IMR-90 (cell line): ENCODE measurements at regions not wholly inside any gene's neighbourhood (a gene's known extent, or its start where the extent isn't known, plus 50 kb on each side); places are given as distances from the start of the nearest gene placed in this dataset.

Experiments
- ATAC-seq: fragments of 200-7000 bp; cut with Tn5 transposase; 2 replicates; pipeline ENCODE4 v1.9.1; 2020; ENCODE audit warnings: low read depth, mild to moderate bottlenecking, moderate library complexity
- BruUV-seq: library from RNA; stranded (reverse); fragments of 400-500 nt; replicated peaks from 2 replicates; lab custom pipeline; 2021; lab: Mats Ljungman, UMichigan
- CTCF ChIA-PET: fragments of 300-600 bp; formaldehyde crosslinking; extraction: SDS; loops from one replicate; lab custom pipeline; 2021; ENCODE audit warnings: antibody characterized with exemption; lab: Yijun Ruan, JAX
- POLR2A ChIA-PET: fragments of 300-600 bp; sonication (Branson Sonifier 250); formaldehyde crosslinking; loops from one replicate; lab custom pipeline; 2022; ENCODE audit warnings: antibody characterized with exemption; ENCODE audit not compliant: unreplicated experiment; lab: Charles Lee
- DNase-seq: peaks from one replicate; pipeline ENCODE4 v3.0.0; 2013
- H2AFZ ChIP-seq: replicated peaks from 2 replicates; pipeline ENCODE3; 2013; ENCODE audit warnings: low read length, mild to moderate bottlenecking; ENCODE audit not compliant: poor library complexity
- H2AK5ac ChIP-seq: 2 replicates; pipeline ENCODE4 v1.6.1; 2013; ENCODE audit warnings: low read depth, low read length, inconsistent platforms
- H2AK9ac ChIP-seq: replicated peaks from 2 replicates; pipeline ENCODE3; 2013; ENCODE audit warnings: mild to moderate bottlenecking, low read depth, low read length, moderate library complexity; ENCODE audit not compliant: poor library complexity
- H2BK120ac ChIP-seq: 2 replicates; pipeline ENCODE4 v1.6.1; 2013; ENCODE audit warnings: low read depth, low read length, inconsistent platforms
- H2BK15ac ChIP-seq: 3 replicates; pipeline ENCODE4 v1.6.1; 2013; ENCODE audit warnings: low read depth, low read length, inconsistent platforms
- H2BK20ac ChIP-seq: 2 replicates; pipeline ENCODE4 v1.6.1; 2013; ENCODE audit warnings: low read depth, mild to moderate bottlenecking, inconsistent platforms, low read length, moderate library complexity
- H2BK5ac ChIP-seq: 2 replicates; pipeline ENCODE4 v1.6.1; 2013; ENCODE audit warnings: mild to moderate bottlenecking, low read depth, low read length, inconsistent platforms; ENCODE audit not compliant: poor library complexity, severe bottlenecking
- H3K14ac ChIP-seq: replicated peaks from 2 replicates; pipeline ENCODE4 v1.6.1; 2013; ENCODE audit warnings: low read depth, low read length, inconsistent platforms
- H3K18ac ChIP-seq: 2 replicates; pipeline ENCODE4 v1.6.1; 2013; ENCODE audit warnings: low read depth, low read length, control low read depth
- H3K23ac ChIP-seq: 2 replicates; pipeline ENCODE4 v1.6.1; 2013; ENCODE audit warnings: low read depth, low read length, inconsistent platforms
- H3K27ac ChIP-seq: 2 replicates; pipeline ENCODE4 v1.5.1; 2013; ENCODE audit warnings: mild to moderate bottlenecking, control low read depth, low read length; ENCODE audit not compliant: insufficient read depth
- H3K27me3 ChIP-seq: 2 replicates; pipeline ENCODE4 v1.6.1; 2013; ENCODE audit warnings: low read length; ENCODE audit not compliant: control insufficient read depth, insufficient read depth
- H3K36me3 ChIP-seq: 2 replicates; pipeline ENCODE4 v1.6.1; 2013; ENCODE audit warnings: low read length, mixed read lengths; ENCODE audit not compliant: control insufficient read depth, insufficient read depth
- H3K4ac ChIP-seq: 2 replicates; pipeline ENCODE4 v1.6.1; 2013; ENCODE audit warnings: low read depth, low read length, inconsistent platforms
- H3K4me1 ChIP-seq: 2 replicates; pipeline ENCODE4 v1.6.1; 2013; ENCODE audit warnings: low read length, mixed read lengths; ENCODE audit not compliant: control insufficient read depth, insufficient read depth
- H3K4me2 ChIP-seq: 2 replicates; pipeline ENCODE4 v1.6.1; 2013; ENCODE audit warnings: low read depth, mild to moderate bottlenecking, control low read depth, low read length, moderate library complexity
- H3K4me3 ChIP-seq: 2 replicates; pipeline ENCODE4 v1.5.1; 2013; ENCODE audit warnings: low read depth, mild to moderate bottlenecking, control low read depth, low read length, moderate library complexity; ENCODE audit not compliant: insufficient read depth
- H3K56ac ChIP-seq: 2 replicates; pipeline ENCODE4 v1.6.1; 2013; ENCODE audit warnings: low read length, inconsistent platforms; ENCODE audit not compliant: insufficient read depth; ENCODE audit errors: extremely low read depth
- H3K79me1 ChIP-seq, 2 experiments: 2 replicates each; pipeline ENCODE4 v1.6.1; 2013; ENCODE audit warnings: low read length in 2 of 2, inconsistent platforms in 1 of 2, low read depth in 1 of 2
- H3K9ac ChIP-seq: 2 replicates; pipeline ENCODE4 v1.6.1; 2013; ENCODE audit warnings: low read depth, low read length, control low read depth
- H3K9me1 ChIP-seq: 2 replicates; pipeline ENCODE4 v1.6.1; 2013; ENCODE audit warnings: low read length, inconsistent platforms; ENCODE audit not compliant: insufficient read depth
- H3K9me3 ChIP-seq: 2 replicates; pipeline ENCODE4 v1.6.1; 2013; ENCODE audit warnings: low read length; ENCODE audit not compliant: control insufficient read depth, insufficient read depth
- H4K20me1 ChIP-seq: 2 replicates; pipeline ENCODE4 v1.6.1; 2013; ENCODE audit warnings: low read length, inconsistent platforms; ENCODE audit not compliant: insufficient read depth
- H4K5ac ChIP-seq: 2 replicates; pipeline ENCODE4 v1.6.1; 2013; ENCODE audit warnings: mild to moderate bottlenecking, low read depth, low read length, control low read depth
- H4K8ac ChIP-seq, 2 experiments: 2 replicates each; pipeline ENCODE4 v1.6.1; 2013; ENCODE audit warnings: low read depth in 2 of 2, low read length in 2 of 2, control low read depth in 1 of 2, inconsistent platforms in 1 of 2
- H4K91ac ChIP-seq: 2 replicates; pipeline ENCODE4 v1.6.1; 2013; ENCODE audit warnings: low read depth, low read length, inconsistent platforms; ENCODE audit not compliant: insufficient read depth
- MXI1 ChIP-seq: IDR thresholded peaks from 2 replicates; pipeline ENCODE4 v1.6.1; 2012; ENCODE audit warnings: low read depth, mild to moderate bottlenecking, low read length, moderate library complexity, borderline replicate concordance
- WGBS, 2 experiments: methylation state at CpG; one replicate each; pipeline versions ENCODE4 v1.1.5 to v1.1.7; 2013; ENCODE audit warnings: missing lambda C conversion rate in 2 of 2; ENCODE audit not compliant: insufficient read length in 1 of 2; ENCODE audit errors: extremely low coverage in 2 of 2; 5-methylcytosine and 5-hydroxymethylcytosine counted together
- dilution Hi-C: fragments of 300-500 bp; cut with HindIII; formaldehyde crosslinking; loops from one replicate; pipeline ENCODE4 v1.14.3; 2018; ENCODE audit warnings: low sequenced_read_pairs; ENCODE audit not compliant: unreplicated experiment
- in situ Hi-C: fragments of 300-500 bp; cut with MboI; formaldehyde crosslinking; loops from 3 replicates; pipeline ENCODE4 v1.14.3; 2019; ENCODE audit warnings: low sequenced_read_pairs, inconsistent platforms, mixed read lengths
- intact Hi-C: fragments of 100-400 bp; cut with micrococcal nuclease; formaldehyde crosslinking; loops from 2 replicates; pipeline ENCODE4 v1.10.0; 2022

DNA sequence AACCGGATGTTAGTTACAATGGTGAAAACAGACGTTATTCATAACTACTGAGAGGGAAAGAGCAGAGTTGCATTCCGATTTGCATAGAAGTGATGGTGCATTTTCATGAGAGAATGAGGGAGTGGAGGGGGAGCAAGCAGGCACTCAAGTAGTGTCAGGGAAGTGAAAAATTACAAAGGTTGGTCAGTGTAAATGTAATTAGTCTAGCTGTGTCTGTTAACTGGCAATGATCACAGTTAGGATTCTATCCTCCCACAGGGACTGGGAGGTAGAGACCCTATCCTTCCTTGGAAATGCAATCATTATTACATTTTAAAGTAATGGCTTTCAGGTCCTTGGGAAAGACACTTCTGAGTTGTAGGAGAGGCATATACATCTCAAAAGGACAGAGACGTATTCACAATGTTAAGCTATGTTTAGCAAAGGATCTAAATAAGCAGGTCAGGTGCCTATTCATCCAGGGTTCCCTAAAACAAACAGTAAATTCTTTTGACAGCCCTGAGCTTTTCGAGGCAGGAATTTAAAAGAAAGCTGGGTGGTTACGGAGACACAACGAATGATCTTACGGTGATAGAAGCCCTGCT, 1671.8 kb upstream of the DDX18 start:
- ChIA-PET POLR2A (no interaction called here), CTCF (no interaction called here)
- Histone ChIP-seq H4K8ac (no peak overlapping the region), H3K27me3 (no peaks in the 10 kb centered on the region), H3K9me3 (peaks cover 5% of the 10 kb centered on the region; the same call in 1 of the 2 replicates), H3K18ac (no peak overlapping the region), H3K56ac (no peak overlapping the region), H3K23ac (no peak overlapping the region), H3K4ac (no peak overlapping the region), H3K9me1 (no peaks in the 10 kb centered on the region), H3K14ac (no peak overlapping the region), H2BK5ac (no peak overlapping the region), H3K79me1 (no peaks in the 10 kb centered on the region), H4K5ac (no peak overlapping the region), H2AFZ (no peak overlapping the region), H3K36me3 (no peaks in the 10 kb centered on the region), H3K4me3 (no peak overlapping the region), H2BK20ac (no peak overlapping the region), H3K9ac (no peak overlapping the region), H2BK15ac (no peak overlapping the region), H3K27ac (no peak overlapping the region), H4K20me1 (no peaks in the 10 kb centered on the region), H2BK120ac (no peak overlapping the region), H3K4me1 (no peaks in the 10 kb centered on the region), H2AK5ac (no peak overlapping the region), H3K4me2 (no peak overlapping the region), H2AK9ac (no peak overlapping the region), H4K91ac (no peak overlapping the region)
- BruUV-seq = no TSS peak
- no peak for DNase-seq
- WGBS, 2 experiments = 60% methylated on average over 3 of the region's 8 CpGs; no CpG with 5 or more reads in 1 of the 2 experiments
- intact Hi-C loops = no loop called here
- no peak for TF ChIP-seq MXI1
- ATAC-seq = no peak
- in situ Hi-C loops = no loop called here
- dilution Hi-C loops = no loop called here
